ENCODE measurements at regions not wholly inside any gene's neighbourhood (a gene's known extent, or its start where the extent isn't known, plus 50 kb on each side); places are given as distances from the start of the nearest gene placed in this dataset.

GRCh38 chr3:73813692-73814292 lies 189.1 kb upstream of the PDZRN3 start:
- peaks cover 4% of the 10 kb centered on the region for H3K4me1 Mint-ChIP-seq
- no peak overlapping the region for H2AFZ ChIP-seq (replicated peaks)
- no peak overlapping the region for H3K27ac Mint-ChIP-seq
- DNase-seq (ENCODE audit: low spot score) = no peak
- no peaks in the 10 kb centered on the region for H3K36me3 Mint-ChIP-seq
- H3K36me3 ChIP-seq = no peaks in the 10 kb centered on the region
- no peak overlapping the region for H3K4me3 Mint-ChIP-seq
- TF ChIP-seq CTCF (IDR thresholded peaks at IDR 0.05) = no peak
- no peak for TF ChIP-seq EZH2 (IDR thresholded peaks at IDR 0.05)
- no peak for TF ChIP-seq EZH2phosphoT487 (IDR thresholded peaks at IDR 0.05)
- no peaks in the 10 kb centered on the region for H3F3A ChIP-seq (ENCODE audit: low read depth)
- no peaks in the 10 kb centered on the region for H3K79me2 ChIP-seq (ENCODE audit: low read depth)
- H3K4me2 ChIP-seq = no peak overlapping the region
- peaks cover 2% of the 10 kb centered on the region for H3K9me3 Mint-ChIP-seq
- H3K27me3 ChIP-seq = no peaks in the 10 kb centered on the region
- no peak overlapping the region for H3K4me3 ChIP-seq
- H3K27ac ChIP-seq = no peak overlapping the region
- H3K9ac ChIP-seq = no peak overlapping the region
- no peaks in the 10 kb centered on the region for H4K20me1 ChIP-seq (ENCODE audit: low read depth)
- H3K4me1 ChIP-seq = peaks cover 5% of the 10 kb centered on the region
- H3K27me3 Mint-ChIP-seq (ENCODE audit: insufficient read depth, low read depth) = no peaks in the 10 kb centered on the region
- H3K9me3 ChIP-seq (ENCODE audit: low read depth) = no peaks in the 10 kb centered on the region

- H3K4me2 ChIP-seq = no peak overlapping the region
- H3K27ac Mint-ChIP-seq = no peak overlapping the region
- H3K4me1 ChIP-seq = peaks cover 8% of the 10 kb centered on the region
- no peaks in the 10 kb centered on the region for H3K9me3 ChIP-seq (ENCODE audit: low read depth)
- no peak overlapping the region for H3K27ac ChIP-seq
- no peak overlapping the region for H3K9ac ChIP-seq
- no peak overlapping the region for H3K4me3 ChIP-seq
- TF ChIP-seq EZH2 (IDR thresholded peaks at IDR 0.05) = no peak
- no peak for TF ChIP-seq EZH2phosphoT487 (IDR thresholded peaks at IDR 0.05)
- no peak for TF ChIP-seq CTCF (IDR thresholded peaks at IDR 0.05)
- no peaks in the 10 kb centered on the region for H3K36me3 Mint-ChIP-seq
- H3K27me3 Mint-ChIP-seq (ENCODE audit: insufficient read depth, low read depth) = no peaks in the 10 kb centered on the region
- H3K4me3 Mint-ChIP-seq = no peak overlapping the region
- no peaks in the 10 kb centered on the region for H4K20me1 ChIP-seq (ENCODE audit: low read depth)
- no peak for DNase-seq (ENCODE audit: low spot score)
- peaks cover 4% of the 10 kb centered on the region for H3K4me1 Mint-ChIP-seq
- no peak overlapping the region for H2AFZ ChIP-seq (replicated peaks)
- H3K79me2 ChIP-seq (ENCODE audit: low read depth) = no peaks in the 10 kb centered on the region
- no peaks in the 10 kb centered on the region for H3F3A ChIP-seq (ENCODE audit: low read depth)
- no peaks in the 10 kb centered on the region for H3K36me3 ChIP-seq
- peaks cover 2% of the 10 kb centered on the region for H3K9me3 Mint-ChIP-seq
- H3K27me3 ChIP-seq = no peaks in the 10 kb centered on the region
Observed at GRCh38 chr3:73813291-73813690, 188.6 kb upstream of the PDZRN3 start.

- TF ChIP-seq EZH2 (IDR thresholded peaks at IDR 0.05) (no peak), CTCF (IDR thresholded peaks at IDR 0.05) (no peak), EZH2phosphoT487 (IDR thresholded peaks at IDR 0.05) (no peak)
- no peak overlapping the region for H3K4me2 ChIP-seq
- peaks cover 8% of the 10 kb centered on the region for H3K4me1 ChIP-seq
- Mint-ChIP-seq H3K27ac (no peak overlapping the region), H3K9me3 (peaks cover 2% of the 10 kb centered on the region), H3K36me3 (no peaks in the 10 kb centered on the region), H3K27me3 (ENCODE audit: insufficient read depth, low read depth) (no peaks in the 10 kb centered on the region), H3K4me3 (no peak overlapping the region), H3K4me1 (peaks cover 4% of the 10 kb centered on the region)
- H4K20me1 ChIP-seq (ENCODE audit: low read depth) = no peaks in the 10 kb centered on the region
- no peaks in the 10 kb centered on the region for H3K27me3 ChIP-seq
- H3K27ac ChIP-seq = no peak overlapping the region
- no peak for DNase-seq (ENCODE audit: low spot score)
- no peaks in the 10 kb centered on the region for H3F3A ChIP-seq (ENCODE audit: low read depth)
- H3K4me3 ChIP-seq = no peak overlapping the region
- H2AFZ ChIP-seq (replicated peaks) = no peak overlapping the region
- no peaks in the 10 kb centered on the region for H3K9me3 ChIP-seq (ENCODE audit: low read depth)
- no peaks in the 10 kb centered on the region for H3K79me2 ChIP-seq (ENCODE audit: low read depth)
- no peak overlapping the region for H3K9ac ChIP-seq
- no peaks in the 10 kb centered on the region for H3K36me3 ChIP-seq
Observed at GRCh38 chr3:73812054-73812453, 187.3 kb upstream of the PDZRN3 start.

Measured in neural progenitor cell (in vitro differentiated cells).